Activated B cell treated with CpG ODN at 0.5 μM for 24 hours (primary cell): ENCODE measurements at regions not wholly inside any gene's neighbourhood (a gene's known extent, or its start where the extent isn't known, plus 50 kb on each side); places are given as distances from the start of the nearest gene placed in this dataset.

Source experiments
- ATAC-seq: fragments of 200-7000 bp; cut with Tn5 transposase; one replicate; pipeline ENCODE4 v1.10.0; 2021; ENCODE audit warnings: low read depth, mild to moderate bottlenecking, moderate library complexity
- CTCF ChIA-PET: fragments of 350-600 bp; sonication (Branson Sonifier 250); formaldehyde crosslinking; loops from one replicate; lab custom pipeline; 2021; ENCODE audit warnings: antibody characterized with exemption; lab: Charles Lee
- POLR2A ChIA-PET: fragments of 350-600 bp; sonication (Branson Sonifier 250); formaldehyde crosslinking; loops from one replicate; lab custom pipeline; 2021; ENCODE audit warnings: antibody characterized with exemption; lab: Charles Lee
- DNase-seq: peaks from one replicate; pipeline ENCODE4 v3.0.0; 2022
- H3K27ac Mint-ChIP-seq: one replicate; pipeline ENCODE4 v1.8.0; 2020; ENCODE audit warnings: mixed read lengths
- H3K27me3 Mint-ChIP-seq: one replicate; pipeline ENCODE4 v1.8.0; 2021; ENCODE audit warnings: mixed read lengths
- H3K36me3 Mint-ChIP-seq: one replicate; pipeline ENCODE4 v1.8.0; 2021; ENCODE audit warnings: low read depth, mixed read lengths
- H3K4me1 Mint-ChIP-seq: one replicate; pipeline ENCODE4 v1.8.0; 2021; ENCODE audit warnings: mixed read lengths
- H3K4me3 Mint-ChIP-seq: one replicate; pipeline ENCODE4 v1.8.0; 2020; ENCODE audit warnings: mild to moderate bottlenecking, mixed read lengths
- H3K9me3 Mint-ChIP-seq: one replicate; pipeline ENCODE4 v1.8.0; 2020; ENCODE audit warnings: mixed read lengths
- CTCF ChIP-seq: fragments of 200-600 bp; IDR thresholded peaks from one replicate; pipeline ENCODE4 v1.8.0; 2022; ENCODE audit warnings: antibody characterized with exemption, mild to moderate bottlenecking
- intact Hi-C: fragments of 100-400 bp; cut with micrococcal nuclease; formaldehyde crosslinking; loops from one replicate; pipeline ENCODE4 v1.15.1; 2024

GRCh38 chrX:150303386-150304097 lies 59.6 kb upstream of the MAMLD1 start:
- ATAC-seq (no peak), DNase-seq (no peak)
- ChIA-PET POLR2A (no interaction called here), CTCF (no interaction called here)
- no peak for TF ChIP-seq CTCF
- Mint-ChIP-seq H3K4me1 (no peaks in the 10 kb centered on the region), H3K9me3 (no peaks in the 10 kb centered on the region), H3K4me3 (no peak overlapping the region), H3K36me3 (no peaks in the 10 kb centered on the region), H3K27me3 (no peaks in the 10 kb centered on the region), H3K27ac (no peak overlapping the region)
- intact Hi-C loops, result no loop called here

GRCh38 chrX:150306002-150306401 lies 57.1 kb upstream of the MAMLD1 start:
- Mint-ChIP-seq H3K27me3 (no peaks in the 10 kb centered on the region), H3K36me3 (no peaks in the 10 kb centered on the region), H3K27ac (no peak overlapping the region), H3K4me1 (no peaks in the 10 kb centered on the region), H3K9me3 (no peaks in the 10 kb centered on the region), H3K4me3 (no peak overlapping the region)
- no peak for DNase-seq
- ChIA-PET POLR2A (no interaction called here), CTCF (no interaction called here)
- intact Hi-C loops, result no loop called here
- TF ChIP-seq CTCF, result no peak
- no peak for ATAC-seq

GRCh38 chrX:150308041-150308440 lies 55.1 kb upstream of the MAMLD1 start:
- POLR2A ChIA-PET, result no interaction called here
- Mint-ChIP-seq H3K4me3 (no peak overlapping the region), H3K36me3 (no peaks in the 10 kb centered on the region), H3K27me3 (no peaks in the 10 kb centered on the region), H3K9me3 (no peaks in the 10 kb centered on the region), H3K4me1 (no peaks in the 10 kb centered on the region), H3K27ac (no peak overlapping the region)
- no peak for TF ChIP-seq CTCF
- no peak for DNase-seq
- ATAC-seq, result no peak
- CTCF ChIA-PET, result no interaction called here
- intact Hi-C loops, result no loop called here

- ChIA-PET CTCF (no interaction called here), POLR2A (no interaction called here)
- H3K9me3 Mint-ChIP-seq, result no peaks in the 10 kb centered on the region
- no peaks in the 10 kb centered on the region for H3K36me3 Mint-ChIP-seq
- no peak overlapping the region for H3K4me3 Mint-ChIP-seq
- no peak for DNase-seq
- intact Hi-C loops, result no loop called here
- no peaks in the 10 kb centered on the region for H3K4me1 Mint-ChIP-seq
- H3K27me3 Mint-ChIP-seq, result peaks cover 2% of the 10 kb centered on the region
- H3K27ac Mint-ChIP-seq, result no peak overlapping the region
- ATAC-seq, result no peak
- no peak for TF ChIP-seq CTCF
Observed at GRCh38 chrX:150308532-150309157, 54.5 kb upstream of the MAMLD1 start.

GRCh38 chrX:150310417-150310816 lies 52.7 kb upstream of the MAMLD1 start:
- H3K4me1 Mint-ChIP-seq, result no peaks in the 10 kb centered on the region
- no peaks in the 10 kb centered on the region for H3K9me3 Mint-ChIP-seq
- intact Hi-C loops, result no loop called here
- CTCF ChIA-PET, result no interaction called here
- POLR2A ChIA-PET, result no interaction called here
- no peak overlapping the region for H3K27ac Mint-ChIP-seq
- ATAC-seq (no peak), DNase-seq (no peak)
- H3K27me3 Mint-ChIP-seq, result peaks cover 2% of the 10 kb centered on the region
- no peak for TF ChIP-seq CTCF
- no peaks in the 10 kb centered on the region for H3K36me3 Mint-ChIP-seq
- H3K4me3 Mint-ChIP-seq, result no peak overlapping the region
